Tibial nerve (tissue), 3 donors: ENCODE measurements at regions not wholly inside any gene's neighbourhood (a gene's known extent, or its start where the extent isn't known, plus 50 kb on each side); places are given as distances from the start of the nearest gene placed in this dataset.

Experiments
- POLR2A ChIP-seq, 2 donors: fragments of 450-650 bp; IDR thresholded peaks; one replicate each; pipeline ENCODE4 v1.6.1; 2017; ENCODE audit warnings: antibody characterized with exemption in 2 of 2, mild to moderate bottlenecking in 2 of 2, moderate library complexity in 2 of 2
- TF ChIP-seq, protein P1 (sequence below), 5 experiments: fragments of 200-600 bp in 3 of 5; fragments of 450-650 bp in 2 of 5; sonication (generic) in 3 of 5; IDR thresholded peaks; one replicate each; pipeline ENCODE4 v1.5.1; 2016 to 2019; ENCODE audit warnings: antibody characterized with exemption in 5 of 5, mild to moderate bottlenecking in 3 of 5, moderate library complexity in 2 of 5

DNA sequence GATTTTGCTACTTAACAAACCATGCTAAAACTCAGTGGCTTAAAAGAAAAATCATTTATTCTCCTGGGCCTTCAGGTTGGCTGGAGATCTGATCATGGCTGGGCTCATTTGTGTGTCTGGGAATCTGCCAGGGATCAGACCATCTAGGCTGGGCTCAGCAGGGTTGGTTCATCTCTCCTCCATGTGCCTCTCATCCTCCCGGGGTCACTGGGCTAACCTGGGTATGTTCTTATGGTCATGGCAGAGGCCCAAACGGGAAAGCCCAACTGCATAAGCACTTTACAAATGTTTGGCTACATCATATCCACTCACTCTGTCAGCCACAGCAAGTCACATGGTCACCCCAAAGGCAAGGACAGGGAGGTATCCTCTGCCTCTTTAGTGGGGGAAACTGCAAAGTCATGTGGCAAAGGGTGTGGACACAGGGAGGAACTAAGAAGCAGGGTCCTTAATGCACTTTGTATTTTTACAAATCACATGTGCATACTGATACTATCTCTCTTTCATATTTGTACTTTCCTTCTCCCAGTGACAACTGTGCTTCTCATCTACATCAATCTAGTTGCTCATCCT lies 231.4 kb downstream of the BUB3 start:
- TF ChIP-seq, protein P1, sequence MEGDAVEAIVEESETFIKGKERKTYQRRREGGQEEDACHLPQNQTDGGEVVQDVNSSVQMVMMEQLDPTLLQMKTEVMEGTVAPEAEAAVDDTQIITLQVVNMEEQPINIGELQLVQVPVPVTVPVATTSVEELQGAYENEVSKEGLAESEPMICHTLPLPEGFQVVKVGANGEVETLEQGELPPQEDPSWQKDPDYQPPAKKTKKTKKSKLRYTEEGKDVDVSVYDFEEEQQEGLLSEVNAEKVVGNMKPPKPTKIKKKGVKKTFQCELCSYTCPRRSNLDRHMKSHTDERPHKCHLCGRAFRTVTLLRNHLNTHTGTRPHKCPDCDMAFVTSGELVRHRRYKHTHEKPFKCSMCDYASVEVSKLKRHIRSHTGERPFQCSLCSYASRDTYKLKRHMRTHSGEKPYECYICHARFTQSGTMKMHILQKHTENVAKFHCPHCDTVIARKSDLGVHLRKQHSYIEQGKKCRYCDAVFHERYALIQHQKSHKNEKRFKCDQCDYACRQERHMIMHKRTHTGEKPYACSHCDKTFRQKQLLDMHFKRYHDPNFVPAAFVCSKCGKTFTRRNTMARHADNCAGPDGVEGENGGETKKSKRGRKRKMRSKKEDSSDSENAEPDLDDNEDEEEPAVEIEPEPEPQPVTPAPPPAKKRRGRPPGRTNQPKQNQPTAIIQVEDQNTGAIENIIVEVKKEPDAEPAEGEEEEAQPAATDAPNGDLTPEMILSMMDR (IDR thresholded peaks at IDR 0.05) = no peak
- TF ChIP-seq POLR2A (IDR thresholded peaks at IDR 0.05) = no peak
